HG03159 (cell line): ENCODE measurements at regions not wholly inside any gene's neighbourhood (a gene's known extent, or its start where the extent isn't known, plus 50 kb on each side); places are given as distances from the start of the nearest gene placed in this dataset.

Source experiments
- ATAC-seq: cut with Tn5 transposase; IDR thresholded peaks from one replicate; pipeline ENCODE4 v1.9.1; 2021; ENCODE audit warnings: mild to moderate bottlenecking, moderate library complexity; ENCODE audit not compliant: unreplicated experiment

DNA sequence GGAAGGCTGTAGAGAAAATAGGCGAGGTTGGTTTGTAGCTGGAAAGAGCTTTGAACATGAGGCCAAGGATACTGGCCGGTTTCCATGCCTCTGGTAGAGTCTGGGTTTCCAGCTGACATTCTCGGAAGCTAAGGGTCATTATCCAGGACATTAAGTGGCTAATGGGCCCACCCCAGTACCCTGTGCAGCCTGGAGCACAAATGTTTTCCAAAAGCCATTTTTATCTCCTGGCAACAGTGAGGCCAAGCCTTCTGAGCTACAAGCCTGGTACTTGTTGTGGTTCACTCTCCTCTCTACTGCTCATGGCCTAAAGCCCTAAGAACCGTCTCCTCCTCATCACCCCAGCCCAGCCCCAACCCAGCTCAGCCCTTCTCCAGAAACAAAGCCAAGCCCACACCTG is 122.9 kb downstream of the DMRTA2 start:
- no peak for ATAC-seq

DNA sequence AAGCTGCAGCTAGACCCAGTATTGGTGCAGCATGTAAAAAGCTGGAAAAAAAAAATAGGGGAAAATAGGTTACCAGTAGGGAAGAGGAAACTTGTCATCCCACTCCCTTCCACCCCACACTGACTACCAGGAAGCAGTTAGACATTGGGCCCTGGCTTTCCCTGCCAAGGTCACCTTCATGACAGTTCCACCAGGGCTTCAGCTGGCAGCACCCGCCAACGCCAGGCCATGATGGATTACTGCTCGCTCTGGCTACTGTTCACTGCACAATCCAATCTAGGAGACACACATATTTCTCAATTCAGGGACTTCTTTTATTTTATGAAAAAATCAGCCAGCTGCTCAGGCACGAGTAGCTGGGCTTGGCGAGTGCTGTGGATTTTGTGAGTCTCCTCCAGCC is 127.7 kb downstream of the DMRTA2 start:
- ATAC-seq = no peak

DNA sequence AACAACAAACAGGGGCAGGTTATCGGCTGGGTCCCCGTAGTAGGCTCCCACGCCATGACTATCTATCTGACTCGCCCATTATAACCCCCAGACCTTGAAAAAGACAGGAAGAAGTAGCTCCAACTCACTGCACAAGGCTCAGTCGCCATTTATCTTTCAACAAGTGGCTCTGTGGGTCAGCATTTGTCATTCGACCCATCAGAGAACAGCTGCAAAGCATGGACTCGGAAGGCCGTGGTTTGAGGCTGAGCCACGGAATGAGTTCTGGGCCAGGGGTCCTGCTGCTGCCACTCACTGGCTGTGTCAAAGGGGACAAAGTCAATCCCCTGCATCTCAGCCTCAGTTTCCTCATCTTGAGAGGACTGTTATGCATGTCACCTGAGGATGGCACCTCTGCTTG is 131.0 kb downstream of the DMRTA2 start:
- no peak for ATAC-seq

DNA sequence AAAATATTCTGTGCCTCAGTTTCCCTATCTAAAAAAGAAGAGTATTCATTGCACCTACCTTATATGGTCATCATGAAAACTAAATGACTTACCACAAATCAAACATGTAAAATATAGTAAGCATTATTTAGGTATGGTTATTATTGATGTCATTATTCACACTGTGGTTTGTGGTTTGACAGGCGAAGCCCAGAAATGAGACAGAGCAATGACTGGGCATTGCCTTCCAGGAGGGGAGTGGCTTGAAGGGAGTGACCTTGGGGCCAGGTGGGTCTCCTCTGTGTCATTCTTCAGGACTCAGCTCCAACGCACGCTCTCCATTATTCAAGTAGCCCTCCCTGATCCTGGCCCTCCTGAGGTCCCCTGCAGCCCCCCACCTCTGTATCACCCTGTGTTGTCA is 133.7 kb downstream of the DMRTA2 start:
- peak; percentile 56 for ATAC-seq

DNA sequence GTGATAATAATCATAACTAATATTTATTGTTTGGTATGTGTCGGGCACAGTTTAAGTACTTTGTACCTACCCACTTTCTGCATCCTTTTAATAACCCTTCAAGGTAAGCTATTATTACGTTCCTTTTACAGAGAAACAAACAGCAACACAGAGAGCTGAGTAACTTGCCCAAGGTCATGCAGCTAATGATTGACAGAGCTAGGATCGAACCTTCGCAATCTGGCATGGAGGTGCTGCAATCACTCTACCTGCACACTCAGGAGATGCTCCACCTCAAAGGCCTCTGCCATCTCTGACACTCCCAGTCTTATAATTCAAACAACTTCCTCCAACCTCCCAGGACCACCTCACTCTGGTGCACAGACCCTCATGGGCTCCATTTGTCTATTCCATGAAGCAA is 137.2 kb downstream of the DMRTA2 start:
- no peak for ATAC-seq

DNA sequence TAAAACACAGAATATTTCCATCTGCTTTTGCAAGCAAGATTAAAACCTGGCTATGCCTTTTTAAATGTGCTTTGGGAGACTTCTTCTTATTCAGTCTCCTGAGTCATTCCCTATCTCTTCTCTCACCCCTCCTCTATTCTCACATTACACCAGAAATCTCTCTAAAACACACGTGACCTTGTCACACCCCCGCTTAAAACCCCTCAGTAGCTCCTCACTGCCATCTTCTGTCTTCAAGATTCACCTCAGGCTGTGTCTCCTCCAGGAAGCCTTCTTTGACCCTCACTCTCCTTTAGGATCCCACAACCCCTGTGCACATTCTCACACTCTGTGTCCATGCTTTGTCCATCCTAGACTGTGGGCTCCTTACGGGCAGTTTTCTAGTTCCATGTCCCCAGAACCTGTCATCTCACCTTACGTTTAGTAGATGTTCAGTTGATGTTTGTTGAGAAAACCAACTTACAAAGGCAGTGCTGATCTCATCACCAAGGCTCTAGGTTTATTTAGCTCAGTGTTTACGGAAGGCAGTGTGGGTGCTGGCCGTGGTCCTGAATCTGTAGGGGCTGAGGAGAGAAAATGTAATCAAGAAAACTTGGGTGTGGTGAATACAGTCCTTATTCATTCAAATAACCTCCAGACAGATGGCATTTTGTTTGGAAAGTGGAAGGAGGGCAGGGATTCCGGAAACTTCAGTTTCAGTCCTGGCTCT is 143.5 kb downstream of the DMRTA2 start:
- ATAC-seq = no peak

GRCh38 chr1:50278961-50279360 is 144.3 kb downstream of the DMRTA2 start:
- no peak for ATAC-seq

DNA sequence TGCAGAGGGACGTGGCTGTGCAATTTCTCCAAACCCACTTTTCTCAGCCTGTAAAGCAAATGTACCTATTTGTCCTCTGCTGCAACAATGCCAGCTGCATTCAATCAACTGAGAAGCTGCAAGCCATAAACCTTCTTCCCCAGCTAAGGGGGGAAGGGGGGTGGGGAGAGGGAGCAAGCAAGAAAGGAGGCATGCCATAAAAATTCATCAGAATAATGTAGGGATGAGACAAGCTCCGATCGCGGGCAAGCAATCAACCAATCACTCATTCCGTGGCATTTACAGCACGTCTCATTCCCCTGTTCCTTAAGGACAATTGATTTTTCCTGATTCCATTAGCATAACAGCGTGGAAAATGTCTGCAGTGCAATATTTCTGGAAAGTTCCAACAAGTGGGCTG is 144.8 kb downstream of the DMRTA2 start:
- ATAC-seq = no peak

DNA sequence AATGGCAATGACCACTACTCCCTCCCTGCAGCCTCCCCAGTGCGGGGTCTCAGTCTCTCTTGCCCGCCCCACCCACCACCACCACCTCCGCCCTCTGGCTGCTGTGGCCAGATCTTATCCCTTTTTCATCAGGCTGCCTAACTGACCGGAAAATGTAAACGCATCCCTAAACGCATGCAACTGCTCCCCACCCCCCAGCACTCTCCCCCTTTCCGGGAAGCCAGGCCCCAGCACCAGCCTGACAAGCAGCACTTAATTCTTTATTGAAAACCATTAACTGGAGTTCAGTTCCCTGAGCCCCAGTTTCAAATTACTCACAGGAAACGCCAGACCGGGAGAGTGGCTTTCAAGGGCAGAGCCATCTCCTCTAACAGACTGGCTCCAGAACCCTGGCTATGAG is 147.7 kb downstream of the DMRTA2 start:
- no peak for ATAC-seq

GRCh38 chr1:50272912-50273311 is 150.3 kb downstream of the DMRTA2 start:
- no peak for ATAC-seq

DNA sequence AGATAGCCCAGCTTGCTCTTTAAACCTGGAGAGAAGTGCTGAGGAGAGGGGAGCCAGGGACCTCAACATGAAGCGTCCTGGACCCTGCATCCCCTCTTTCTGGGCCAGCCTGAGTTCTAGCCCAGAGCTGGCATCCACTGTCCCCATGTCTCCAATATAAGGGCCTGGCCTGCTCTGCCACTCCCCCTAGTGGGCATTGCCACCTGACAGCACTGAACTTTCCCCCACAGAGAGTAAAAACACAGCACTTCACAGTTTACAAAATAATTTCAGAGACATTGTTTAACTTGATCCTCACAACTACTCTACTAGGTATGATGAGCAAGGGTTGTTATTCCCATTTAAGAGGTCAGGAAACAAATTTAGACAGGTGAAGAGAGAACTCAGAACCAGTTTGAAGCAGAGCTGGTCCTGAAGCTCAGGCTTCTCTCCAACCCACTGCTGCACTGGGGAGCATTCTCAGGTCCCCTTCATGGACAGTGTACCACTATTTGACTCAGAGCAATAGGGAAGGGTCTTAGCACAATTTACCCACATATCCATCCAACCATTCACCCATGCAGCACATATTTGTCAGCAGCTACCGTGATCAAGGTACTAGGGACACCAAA is 151.2 kb downstream of the DMRTA2 start:
- ATAC-seq = peak; percentile 68

- no peak for ATAC-seq
Measured at GRCh38 chr1:50271337-50271736, 151.9 kb downstream of the DMRTA2 start.

GRCh38 chr1:50270926-50271325 is 152.3 kb downstream of the DMRTA2 start:
- no peak for ATAC-seq

- no peak for ATAC-seq
Measured at GRCh38 chr1:50268049-50268448, 155.2 kb downstream of the DMRTA2 start.

DNA sequence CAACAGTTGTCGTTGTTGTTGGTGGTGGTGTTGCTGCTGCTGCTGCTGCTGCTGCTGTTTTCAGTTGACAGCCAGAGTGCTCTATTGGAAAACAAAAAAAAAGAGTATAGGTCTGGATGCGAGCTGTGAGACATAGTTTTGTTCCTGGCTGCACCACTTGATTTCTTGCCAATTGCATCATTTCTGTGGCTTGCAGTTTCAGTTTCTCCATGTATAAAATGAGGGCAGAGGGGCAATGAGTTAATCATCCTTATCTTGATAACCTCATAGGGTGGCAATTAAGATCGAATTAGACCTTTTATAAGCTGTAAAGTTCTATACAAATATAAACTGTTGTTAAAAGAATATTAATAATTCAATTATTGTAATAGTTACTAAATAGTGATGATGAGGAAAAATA is 156.7 kb downstream of the DMRTA2 start:
- no peak for ATAC-seq

GRCh38 chr1:50265790-50266314 is 157.1 kb downstream of the ELAVL4 start:
- ATAC-seq = no peak

DNA sequence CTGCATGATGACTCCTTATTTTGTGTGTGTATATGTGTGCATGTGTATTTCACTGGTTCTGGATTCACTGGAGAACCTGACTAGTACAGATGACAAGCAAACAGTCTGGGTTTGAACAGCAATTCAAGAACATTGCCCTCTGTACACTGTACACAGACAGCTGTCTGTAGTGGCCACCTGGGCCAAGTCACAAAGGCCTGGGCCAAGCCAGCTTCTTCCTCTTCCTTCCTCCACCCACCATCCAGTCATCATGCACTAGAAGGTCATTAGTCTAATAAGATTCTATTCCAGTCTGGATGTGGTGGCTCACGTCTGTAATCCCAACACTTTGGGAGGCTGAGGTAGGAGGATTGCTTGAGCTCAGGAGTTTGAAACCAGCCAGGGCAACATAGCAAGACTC is 155.9 kb downstream of the ELAVL4 start:
- no peak for ATAC-seq

GRCh38 chr1:50262436-50262835 is 153.7 kb downstream of the ELAVL4 start:
- ATAC-seq = no peak

DNA sequence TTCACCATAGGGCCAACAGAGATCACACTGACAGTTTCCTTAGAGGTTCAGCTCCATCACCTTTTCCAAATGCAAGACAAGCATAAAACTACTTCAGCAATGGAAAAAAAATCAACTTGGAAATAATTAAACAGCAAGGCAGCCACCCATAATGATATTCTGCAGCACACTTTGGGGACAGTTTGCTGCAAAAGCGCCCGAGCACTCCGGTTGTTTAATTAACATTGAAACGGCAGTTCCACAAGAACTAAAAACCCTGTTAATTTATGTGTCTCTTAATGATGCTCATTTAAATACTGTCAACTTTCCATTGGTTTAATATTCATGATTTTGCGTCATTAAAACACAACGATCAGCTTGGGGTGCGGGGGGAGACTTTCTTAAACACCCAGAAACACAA is 153.2 kb downstream of the ELAVL4 start:
- ATAC-seq = no peak

DNA sequence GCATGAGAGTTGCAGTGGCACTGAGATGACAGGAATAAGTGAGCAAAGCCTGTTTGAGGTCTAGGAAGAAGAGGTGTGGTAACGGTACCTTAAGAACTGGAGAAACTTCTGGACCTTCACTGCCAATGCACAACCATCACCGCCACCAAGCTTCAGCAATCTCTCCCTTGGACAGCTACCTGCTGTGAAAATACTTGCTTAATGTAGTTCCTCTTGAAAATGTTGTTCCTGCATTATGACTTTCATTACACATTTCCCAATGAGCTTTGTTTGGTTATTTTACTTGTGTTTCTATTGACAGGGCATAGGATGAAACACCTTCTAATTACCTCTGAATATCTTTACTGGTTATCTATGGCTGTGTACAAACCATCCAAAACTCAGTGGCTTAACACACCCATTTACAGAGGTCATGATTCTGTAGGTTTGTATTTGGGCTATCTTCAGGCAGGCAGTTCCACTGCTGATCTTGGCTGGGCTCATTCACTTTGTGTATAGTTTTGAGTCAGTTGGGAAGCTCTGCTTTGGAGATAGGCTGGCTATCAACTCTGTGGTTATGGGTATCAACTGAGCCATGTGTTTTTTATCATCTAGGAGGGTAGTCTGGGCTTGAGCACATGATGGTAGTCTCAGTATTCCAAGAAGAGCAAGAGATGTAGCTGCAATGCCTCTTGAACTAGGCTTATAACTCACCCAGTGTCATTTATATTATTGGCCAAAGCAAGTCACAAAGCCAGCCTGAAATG is 149.4 kb downstream of the ELAVL4 start:
- ATAC-seq = no peak

GRCh38 chr1:50257029-50257428 is 148.3 kb downstream of the ELAVL4 start:
- ATAC-seq = no peak
